Kidney (tissue), 13 donors: ENCODE measurements at regions not wholly inside any gene's neighbourhood (a gene's known extent, or its start where the extent isn't known, plus 50 kb on each side); places are given as distances from the start of the nearest gene placed in this dataset.

Source experiments
- DNase-seq, 5 donors: peaks; one replicate each; pipeline ENCODE4 v3.0.0-alpha.2; 2013 to 2020
- FAIRE-seq: peaks from 2 replicates; lab custom pipeline; 2012; peaks lifted over from hg19 to GRCh38; lab: Jason Lieb, UNC
- H3K27ac ChIP-seq, 2 donors: one replicate each; pipeline ENCODE4 v1.7.0; 2013; ENCODE audit warnings: low read depth in 2 of 2, low read length in 2 of 2, inconsistent platforms in 1 of 2
- H3K27me3 ChIP-seq: one replicate; pipeline ENCODE4 v1.7.1; 2013; ENCODE audit warnings: low read length, inconsistent platforms; ENCODE audit not compliant: control insufficient read depth, insufficient read depth
- H3K36me3 ChIP-seq, 3 donors: one replicate each; pipeline versions ENCODE4 v1.7.0 to v1.7.1; 2013; ENCODE audit warnings: low read length in 3 of 3, control low read depth in 1 of 3, inconsistent platforms in 1 of 3; ENCODE audit not compliant: insufficient read depth in 3 of 3, control insufficient read depth in 2 of 3
- H3K4me1 ChIP-seq, 3 donors: one replicate each; pipeline versions ENCODE4 v1.7.0 to v1.7.1; 2013; ENCODE audit warnings: low read length in 3 of 3, inconsistent platforms in 1 of 3, low read depth in 1 of 3; ENCODE audit not compliant: control insufficient read depth in 2 of 3, insufficient read depth in 2 of 3
- H3K4me3 ChIP-seq, 3 donors: one replicate each; pipeline versions ENCODE4 v1.7.0 to v1.8.1; 2013; ENCODE audit warnings: low read length in 3 of 3, control low read depth in 1 of 3, inconsistent platforms in 1 of 3
- H3K9ac ChIP-seq, 3 donors: one replicate each; pipeline versions ENCODE4 v1.7.0 to v1.7.1; 2013; ENCODE audit warnings: low read length in 3 of 3, control low read depth in 1 of 3, inconsistent platforms in 1 of 3
- H3K9me3 ChIP-seq, 3 donors: one replicate each; pipeline versions ENCODE4 v1.7.0 to v1.7.1; 2013; ENCODE audit warnings: low read length in 3 of 3, control low read depth in 1 of 3, inconsistent platforms in 1 of 3; ENCODE audit not compliant: control insufficient read depth in 2 of 3, insufficient read depth in 1 of 3
- CTCF ChIP-seq: IDR thresholded peaks from 3 replicates; pipeline ENCODE4 v1.5.1; 2012; ENCODE audit warnings: mild to moderate bottlenecking, moderate library complexity, borderline replicate concordance; ENCODE audit not compliant: insufficient read depth; ENCODE audit errors: extremely low read depth
- intact Hi-C: fragments of 100-400 bp; cut with DNase I; formaldehyde crosslinking; loops from one replicate; pipeline ENCODE4 v1.11.1; 2022
- donor health status: control.
- donor health status: control.
- donor health status: control.
- donor health status: control.
- donor health status: control.
- donor health status: DM: yes; HTN: yes; CAD: no.
- donor health status: Normal renal cell carcinoma (clear cell type).

GRCh38 chr3:41126472-41126871 is 72.8 kb upstream of the CTNNB1 start:
- Histone ChIP-seq H3K4me1 (no peaks in the 10 kb centered on the region), H3K9me3 (peaks cover 0 to 16% (median 0%) of the 10 kb centered on the region in 3 donors), H3K27ac (no peak overlapping the region), H3K9ac (no peak overlapping the region), H3K36me3 (no peaks in the 10 kb centered on the region), H3K4me3 (no peak overlapping the region), H3K27me3 (no peaks in the 10 kb centered on the region)
- intact Hi-C loops, result no loop called here
- TF ChIP-seq CTCF, result no peak
- DNase-seq, result no peak
- FAIRE-seq, result no peak

DNA sequence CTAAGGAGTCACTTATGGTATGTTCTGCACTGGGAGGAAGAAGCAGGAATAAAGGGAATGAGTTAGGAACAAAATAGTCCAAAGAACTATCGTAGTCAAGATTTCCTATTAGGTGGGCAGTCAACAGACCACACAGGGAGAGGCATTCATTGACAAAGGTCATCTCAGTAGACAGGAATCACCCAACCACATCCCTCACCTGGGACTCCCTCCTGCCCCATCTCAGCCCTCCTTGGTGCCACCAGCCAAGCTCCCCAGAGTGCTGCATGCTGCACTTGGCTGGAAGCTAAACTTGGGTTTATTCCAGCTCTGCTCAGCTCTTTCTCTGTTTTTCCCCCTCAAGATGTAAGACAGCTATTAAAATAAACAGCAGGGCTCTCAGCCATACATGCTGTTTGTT is 72.3 kb upstream of the CTNNB1 start:
- DNase-seq, result no peak
- Histone ChIP-seq H3K27me3 (no peaks in the 10 kb centered on the region), H3K9ac (no peak overlapping the region), H3K4me1 (no peaks in the 10 kb centered on the region), H3K36me3 (no peaks in the 10 kb centered on the region), H3K27ac (no peak overlapping the region), H3K9me3 (peaks cover 0 to 16% (median 0%) of the 10 kb centered on the region in 3 donors), H3K4me3 (no peak overlapping the region)
- TF ChIP-seq CTCF, result no peak
- intact Hi-C loops, result no loop called here
- FAIRE-seq, result no peak

DNA sequence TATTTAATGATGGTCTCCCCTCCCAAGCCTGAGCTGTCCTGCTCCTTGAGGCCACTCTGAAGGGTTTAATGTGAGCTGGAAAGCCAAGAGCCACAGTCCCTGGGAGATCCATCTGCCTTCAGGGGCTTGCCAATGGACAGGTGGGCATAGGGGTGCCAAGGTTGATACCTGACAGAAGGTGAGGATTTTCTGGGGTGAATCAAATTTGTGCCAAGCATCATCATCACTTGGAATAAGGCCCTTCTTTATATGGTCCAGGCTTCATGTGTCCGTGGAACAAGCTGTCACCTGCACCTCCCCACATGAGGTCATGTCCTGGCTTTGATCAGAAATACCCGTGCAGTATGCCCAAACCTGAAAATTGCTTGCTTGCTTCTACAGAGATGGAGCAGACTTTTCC is 71.9 kb upstream of the CTNNB1 start:
- Histone ChIP-seq H3K36me3 (no peaks in the 10 kb centered on the region), H3K4me1 (no peaks in the 10 kb centered on the region), H3K27ac (no peak overlapping the region), H3K27me3 (no peaks in the 10 kb centered on the region), H3K9me3 (peaks cover 0 to 16% (median 0%) of the 10 kb centered on the region in 3 donors), H3K4me3 (no peak overlapping the region), H3K9ac (no peak overlapping the region)
- FAIRE-seq (no peak), DNase-seq (no peak)
- no peak for TF ChIP-seq CTCF
- intact Hi-C loops, result no loop called here

DNA sequence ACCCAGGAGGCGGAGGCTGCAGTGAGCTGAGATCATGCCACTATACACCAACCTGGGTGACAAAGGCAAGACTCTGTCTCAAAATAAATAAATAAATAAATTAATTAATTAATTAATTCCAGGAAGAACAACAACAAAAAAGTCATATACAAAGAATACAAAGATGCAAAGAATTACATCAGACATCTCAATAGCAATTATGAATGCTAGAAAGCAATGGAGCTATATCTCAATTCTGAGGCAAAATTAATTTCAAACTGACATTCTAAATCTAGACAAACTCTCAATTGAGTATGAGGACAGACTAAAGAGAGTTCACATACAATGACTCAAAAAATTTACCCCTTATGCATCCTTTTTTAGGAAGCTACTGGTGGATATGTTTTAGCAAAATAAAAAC is 69.6 kb upstream of the CTNNB1 start:
- Histone ChIP-seq H3K4me1 (no peaks in the 10 kb centered on the region), H3K36me3 (no peaks in the 10 kb centered on the region), H3K27ac (no peak overlapping the region), H3K9me3 (peaks cover 0 to 16% (median 0%) of the 10 kb centered on the region in 3 donors), H3K9ac (no peak overlapping the region), H3K27me3 (no peaks in the 10 kb centered on the region), H3K4me3 (no peak overlapping the region)
- no peak for TF ChIP-seq CTCF
- intact Hi-C loops, result no loop called here
- FAIRE-seq (no peak), DNase-seq (no peak)
